ENCODE measurements at regions not wholly inside any gene's neighbourhood (a gene's known extent, or its start where the extent isn't known, plus 50 kb on each side); places are given as distances from the start of the nearest gene placed in this dataset.

DNA sequence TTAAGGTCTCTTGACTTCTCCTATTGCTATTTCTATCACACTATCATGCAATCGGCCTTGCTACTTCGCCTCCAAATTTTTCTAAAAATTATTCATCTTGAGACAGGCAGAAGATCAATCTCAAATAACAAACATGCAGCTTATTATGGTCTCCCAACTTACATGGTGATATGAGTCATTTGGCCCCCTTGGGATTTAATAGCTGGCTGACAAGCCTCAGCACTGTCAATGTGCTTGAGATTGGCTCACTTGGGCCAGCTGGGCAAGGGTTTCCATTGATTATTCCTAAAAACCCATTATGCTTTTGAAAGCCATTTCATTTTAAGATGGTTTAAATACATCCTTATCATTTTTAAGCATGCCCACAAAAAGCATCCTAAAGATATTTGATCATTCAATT lies 224.5 kb upstream of the NFIA start:
- TF ChIP-seq CTCF (IDR thresholded peaks at IDR 0.05): no peak
- no peak for TF ChIP-seq POLR2AphosphoS5 (IDR thresholded peaks at IDR 0.05)
- TF ChIP-seq POLR2A (IDR thresholded peaks at IDR 0.05): no peak
- TF ChIP-seq EP300 (IDR thresholded peaks at IDR 0.05): no peak

Measured in suprapubic skin (tissue), 4 donors.